HG03378 (cell line): ENCODE measurements at regions not wholly inside any gene's neighbourhood (a gene's known extent, or its start where the extent isn't known, plus 50 kb on each side); places are given as distances from the start of the nearest gene placed in this dataset.
"Not testable (repeated sequence)": the region's sequence is repeated elsewhere in the genome, so short reads cannot be mapped to it uniquely, and the experiment has no call there.

Experiments
- ATAC-seq: cut with Tn5 transposase; IDR thresholded peaks from one replicate; pipeline ENCODE4 v1.9.1; 2021; ENCODE audit warnings: mild to moderate bottlenecking, moderate library complexity; ENCODE audit not compliant: unreplicated experiment

- no peak for ATAC-seq
Measured at GRCh38 chr4:4670869-4671268, 129.0 kb upstream of the STX18 start.

GRCh38 chr4:4668355-4669210 is 126.7 kb upstream of the STX18 start:
- no peak for ATAC-seq

GRCh38 chr4:4667622-4668081 is 125.8 kb upstream of the STX18 start:
- no peak for ATAC-seq

GRCh38 chr4:4666693-4667621 is 125.1 kb upstream of the STX18 start:
- ATAC-seq, result no peak

- no peak for ATAC-seq
Measured at GRCh38 chr4:4666187-4666586, 124.3 kb upstream of the STX18 start.

GRCh38 chr4:4664234-4664633 is 122.4 kb upstream of the STX18 start:
- ATAC-seq, result no peak

GRCh38 chr4:4663028-4663427 is 121.2 kb upstream of the STX18 start:
- no peak for ATAC-seq

GRCh38 chr4:4662230-4662629 is 120.4 kb upstream of the STX18 start:
- no peak for ATAC-seq

GRCh38 chr4:4659871-4660651 is 118.2 kb upstream of the STX18 start:
- ATAC-seq, result no peak

GRCh38 chr4:4658052-4658451 is 116.2 kb upstream of the STX18 start:
- ATAC-seq, result no peak

GRCh38 chr4:4656977-4657376 is 115.1 kb upstream of the STX18 start:
- no peak for ATAC-seq

- ATAC-seq, result no peak
Measured at GRCh38 chr4:4655901-4656300, 114.1 kb upstream of the STX18 start.

- no peak for ATAC-seq
Measured at GRCh38 chr4:4655011-4655410, 113.2 kb upstream of the STX18 start.

GRCh38 chr4:4651811-4652755 is 110.2 kb upstream of the STX18 start:
- ATAC-seq, result no peak

- ATAC-seq, result no peak
Measured at GRCh38 chr4:4647041-4647440, 105.2 kb upstream of the STX18 start.

GRCh38 chr4:4645743-4646142 is 103.9 kb upstream of the STX18 start:
- ATAC-seq, result no peak

- not testable (repeated sequence) for ATAC-seq
Measured at GRCh38 chr4:4644277-4644676, 102.4 kb upstream of the STX18 start.

GRCh38 chr4:4643743-4644142 is 101.9 kb upstream of the STX18 start:
- ATAC-seq, result not testable (repeated sequence)

- no peak for ATAC-seq
Measured at GRCh38 chr4:4643306-4643705, 101.5 kb upstream of the STX18 start.

GRCh38 chr4:4642496-4643000 is 100.7 kb upstream of the STX18 start:
- ATAC-seq, result no peak
